ENCODE measurements at regions not wholly inside any gene's neighbourhood (a gene's known extent, or its start where the extent isn't known, plus 50 kb on each side); places are given as distances from the start of the nearest gene placed in this dataset.

- TF ChIP-seq CTCF (IDR thresholded peaks at IDR 0.05) (no peak), EZH2 (IDR thresholded peaks at IDR 0.05) (no peak), EZH2phosphoT487 (IDR thresholded peaks at IDR 0.05) (no peak)
Measured at GRCh38 chr10:120007261-120007660, 114.7 kb downstream of the SEC23IP start.

Measured in neural progenitor cell (in vitro differentiated cells).